BLaER1 (cell line): ENCODE measurements at regions not wholly inside any gene's neighbourhood (a gene's known extent, or its start where the extent isn't known, plus 50 kb on each side); places are given as distances from the start of the nearest gene placed in this dataset.
"Not testable (repeated sequence)": the region's sequence is repeated elsewhere in the genome, so short reads cannot be mapped to it uniquely, and the experiment has no call there.

Source experiments
- H3K27ac ChIP-seq: shearing (Covaris generic); formaldehyde crosslinking; 2 replicates; pipeline ENCODE4 v1.8.1; 2022
- H3K27me3 ChIP-seq: shearing (Covaris generic); formaldehyde crosslinking; 2 replicates; pipeline ENCODE4 v1.8.1; 2022
- H3K36me3 ChIP-seq: shearing (Covaris generic); formaldehyde crosslinking; 2 replicates; pipeline ENCODE4 v1.8.1; 2022
- H3K4me1 ChIP-seq: shearing (Covaris generic); formaldehyde crosslinking; 2 replicates; pipeline ENCODE4 v1.8.1; 2022
- H3K4me2 ChIP-seq: shearing (Covaris generic); formaldehyde crosslinking; 2 replicates; pipeline ENCODE4 v1.8.1; 2022
- H3K4me3 ChIP-seq: shearing (Covaris generic); formaldehyde crosslinking; 2 replicates; pipeline ENCODE4 v1.8.1; 2022
- H3K9ac ChIP-seq: shearing (Covaris generic); formaldehyde crosslinking; 2 replicates; pipeline ENCODE4 v1.8.1; 2022
- H3K9me3 ChIP-seq: shearing (Covaris generic); formaldehyde crosslinking; 2 replicates; pipeline ENCODE4 v1.8.1; 2022
- H4K20me1 ChIP-seq: shearing (Covaris generic); formaldehyde crosslinking; 2 replicates; pipeline ENCODE4 v1.8.1; 2022
- Cebpa-rat ChIP-seq: shearing (Covaris generic); IDR thresholded peaks from 2 replicates; pipeline ENCODE4 v1.8.1; 2022

- Histone ChIP-seq H3K27ac (no peak overlapping the region), H3K4me2 (no peak overlapping the region), H3K27me3 (no peaks in the 10 kb centered on the region), H3K9me3 (no peaks in the 10 kb centered on the region), H3K4me1 (no peaks in the 10 kb centered on the region), H3K36me3 (no peaks in the 10 kb centered on the region), H3K9ac (no peak overlapping the region), H4K20me1 (no peaks in the 10 kb centered on the region), H3K4me3 (no peak overlapping the region)
- no peak for TF ChIP-seq Cebpa-rat
Measured at GRCh38 chr3:20564966-20565365, 379.0 kb upstream of the SGO1 start.

- H3K9ac ChIP-seq: no peak overlapping the region
- H3K36me3 ChIP-seq: no peaks in the 10 kb centered on the region
- H3K9me3 ChIP-seq: no peaks in the 10 kb centered on the region
- H3K4me1 ChIP-seq: no peaks in the 10 kb centered on the region
- H4K20me1 ChIP-seq: no peaks in the 10 kb centered on the region
- no peak for TF ChIP-seq Cebpa-rat
- no peak overlapping the region for H3K4me2 ChIP-seq
- H3K27ac ChIP-seq: no peak overlapping the region
- no peaks in the 10 kb centered on the region for H3K27me3 ChIP-seq
- H3K4me3 ChIP-seq: no peak overlapping the region
Measured at GRCh38 chr3:20563985-20564384, 378.0 kb upstream of the SGO1 start.

GRCh38 chr3:20563251-20563650, 377.2 kb upstream of the SGO1 start:
- Histone ChIP-seq H4K20me1 (no peaks in the 10 kb centered on the region), H3K9me3 (no peaks in the 10 kb centered on the region), H3K36me3 (no peaks in the 10 kb centered on the region), H3K9ac (no peak overlapping the region), H3K4me1 (no peaks in the 10 kb centered on the region), H3K4me3 (no peak overlapping the region), H3K27me3 (no peaks in the 10 kb centered on the region), H3K27ac (no peak overlapping the region), H3K4me2 (no peak overlapping the region)
- no peak for TF ChIP-seq Cebpa-rat

- Histone ChIP-seq H4K20me1 (no peaks in the 10 kb centered on the region), H3K4me2 (no peak overlapping the region), H3K27ac (no peak overlapping the region), H3K36me3 (no peaks in the 10 kb centered on the region), H3K9me3 (no peaks in the 10 kb centered on the region), H3K4me1 (no peaks in the 10 kb centered on the region), H3K9ac (no peak overlapping the region), H3K4me3 (no peak overlapping the region), H3K27me3 (no peaks in the 10 kb centered on the region)
- TF ChIP-seq Cebpa-rat: no peak
Measured at GRCh38 chr3:20561166-20561565, 375.2 kb upstream of the SGO1 start.

GRCh38 chr3:20560446-20560845, 374.4 kb upstream of the SGO1 start:
- H3K9me3 ChIP-seq, H3K4me2 ChIP-seq, H3K4me3 ChIP-seq, H3K27me3 ChIP-seq, H3K36me3 ChIP-seq, H3K27ac ChIP-seq, H4K20me1 ChIP-seq, H3K9ac ChIP-seq, H3K4me1 ChIP-seq: not testable (repeated sequence)

GRCh38 chr3:20558161-20558560, 372.2 kb upstream of the SGO1 start:
- H3K4me1 ChIP-seq: no peaks in the 10 kb centered on the region
- H3K9me3 ChIP-seq: no peaks in the 10 kb centered on the region
- H3K27me3 ChIP-seq: no peaks in the 10 kb centered on the region
- H3K4me2 ChIP-seq: no peak overlapping the region
- no peak overlapping the region for H3K9ac ChIP-seq
- no peak for TF ChIP-seq Cebpa-rat
- H3K27ac ChIP-seq: no peak overlapping the region
- H3K4me3 ChIP-seq: no peak overlapping the region
- no peaks in the 10 kb centered on the region for H4K20me1 ChIP-seq
- H3K36me3 ChIP-seq: no peaks in the 10 kb centered on the region

- Histone ChIP-seq H3K27me3 (no peaks in the 10 kb centered on the region), H3K4me3 (no peak overlapping the region), H3K9me3 (no peaks in the 10 kb centered on the region), H4K20me1 (no peaks in the 10 kb centered on the region), H3K9ac (no peak overlapping the region), H3K36me3 (no peaks in the 10 kb centered on the region), H3K27ac (no peak overlapping the region), H3K4me1 (no peaks in the 10 kb centered on the region), H3K4me2 (no peak overlapping the region)
- TF ChIP-seq Cebpa-rat: no peak
Measured at GRCh38 chr3:20556661-20557060, 370.7 kb upstream of the SGO1 start.

GRCh38 chr3:20552605-20553275, 366.7 kb upstream of the SGO1 start:
- H3K4me3 ChIP-seq: no peak overlapping the region
- H3K27ac ChIP-seq: no peak overlapping the region
- H3K9me3 ChIP-seq: peaks cover 8% of the 10 kb centered on the region; the same call in 1 of the 2 replicates
- H4K20me1 ChIP-seq: no peaks in the 10 kb centered on the region
- H3K27me3 ChIP-seq: no peaks in the 10 kb centered on the region
- no peak overlapping the region for H3K4me2 ChIP-seq
- H3K36me3 ChIP-seq: no peaks in the 10 kb centered on the region
- H3K4me1 ChIP-seq: no peaks in the 10 kb centered on the region
- no peak overlapping the region for H3K9ac ChIP-seq
- no peak for TF ChIP-seq Cebpa-rat

GRCh38 chr3:20547361-20548269, 361.6 kb upstream of the SGO1 start:
- not testable (repeated sequence) for H3K9ac ChIP-seq, H3K36me3 ChIP-seq, H3K4me1 ChIP-seq, H3K4me3 ChIP-seq, H3K9me3 ChIP-seq, H4K20me1 ChIP-seq, H3K4me2 ChIP-seq, H3K27ac ChIP-seq, H3K27me3 ChIP-seq

GRCh38 chr3:20546636-20547035, 360.6 kb upstream of the SGO1 start:
- Histone ChIP-seq H3K9me3 (peaks cover 8% of the 10 kb centered on the region; the same call in 1 of the 2 replicates), H3K4me3 (no peak overlapping the region), H3K27me3 (no peaks in the 10 kb centered on the region), H3K36me3 (no peaks in the 10 kb centered on the region), H3K9ac (no peak overlapping the region), H3K4me2 (no peak overlapping the region), H3K27ac (no peak overlapping the region), H3K4me1 (no peaks in the 10 kb centered on the region), H4K20me1 (no peaks in the 10 kb centered on the region)
- TF ChIP-seq Cebpa-rat: no peak
